GM19468 (cell line): ENCODE measurements at regions not wholly inside any gene's neighbourhood (a gene's known extent, or its start where the extent isn't known, plus 50 kb on each side); places are given as distances from the start of the nearest gene placed in this dataset.
"Not testable (repeated sequence)": the region's sequence is repeated elsewhere in the genome, so short reads cannot be mapped to it uniquely, and the experiment has no call there.

Experiments used
- ATAC-seq: cut with Tn5 transposase; IDR thresholded peaks from one replicate; pipeline ENCODE4 v1.9.1; 2021; ENCODE audit warnings: mild to moderate bottlenecking, moderate library complexity, moderate number of reproducible peaks; ENCODE audit not compliant: unreplicated experiment; ENCODE audit errors: extremely low read depth

GRCh38 chr7:138358850-138359341, 101.2 kb upstream of the TRIM24 start:
- no peak for ATAC-seq

GRCh38 chr7:138359870-138360559, 100.0 kb upstream of the TRIM24 start:
- ATAC-seq = no peak

GRCh38 chr7:138363721-138364120, 96.3 kb upstream of the TRIM24 start:
- no peak for ATAC-seq

- ATAC-seq = not testable (repeated sequence)
Observed at GRCh38 chr7:138366137-138366536, 93.9 kb upstream of the TRIM24 start.

GRCh38 chr7:138366676-138367075, 93.4 kb upstream of the TRIM24 start:
- ATAC-seq = not testable (repeated sequence)

GRCh38 chr7:138369797-138370196, 90.3 kb upstream of the TRIM24 start:
- no peak for ATAC-seq

GRCh38 chr7:138370956-138371355, 89.1 kb upstream of the TRIM24 start:
- no peak for ATAC-seq

GRCh38 chr7:138374119-138374693, 85.9 kb upstream of the TRIM24 start:
- no peak for ATAC-seq

GRCh38 chr7:138377306-138377705, 82.8 kb upstream of the TRIM24 start:
- ATAC-seq = no peak

GRCh38 chr7:138378741-138379559, 81.1 kb upstream of the TRIM24 start:
- ATAC-seq = no peak

- no peak for ATAC-seq
Observed at GRCh38 chr7:138382862-138383565, 77.0 kb upstream of the TRIM24 start.

GRCh38 chr7:138386821-138387220, 73.2 kb upstream of the TRIM24 start:
- no peak for ATAC-seq

- no peak for ATAC-seq
Observed at GRCh38 chr7:138387755-138388475, 72.1 kb upstream of the TRIM24 start.

- ATAC-seq = no peak
Observed at GRCh38 chr7:138388673-138389491, 71.2 kb upstream of the TRIM24 start.

GRCh38 chr7:138395763-138396162, 64.3 kb upstream of the TRIM24 start:
- no peak for ATAC-seq

GRCh38 chr7:138396251-138397070, 63.6 kb upstream of the TRIM24 start:
- peak; percentile 93 for ATAC-seq

GRCh38 chr7:138397071-138397433, 63.0 kb upstream of the TRIM24 start:
- ATAC-seq = not testable (repeated sequence)

GRCh38 chr7:138398857-138399256, 61.2 kb upstream of the TRIM24 start:
- no peak for ATAC-seq
